ENCODE measurements at regions not wholly inside any gene's neighbourhood (a gene's known extent, or its start where the extent isn't known, plus 50 kb on each side); places are given as distances from the start of the nearest gene placed in this dataset.

DNA sequence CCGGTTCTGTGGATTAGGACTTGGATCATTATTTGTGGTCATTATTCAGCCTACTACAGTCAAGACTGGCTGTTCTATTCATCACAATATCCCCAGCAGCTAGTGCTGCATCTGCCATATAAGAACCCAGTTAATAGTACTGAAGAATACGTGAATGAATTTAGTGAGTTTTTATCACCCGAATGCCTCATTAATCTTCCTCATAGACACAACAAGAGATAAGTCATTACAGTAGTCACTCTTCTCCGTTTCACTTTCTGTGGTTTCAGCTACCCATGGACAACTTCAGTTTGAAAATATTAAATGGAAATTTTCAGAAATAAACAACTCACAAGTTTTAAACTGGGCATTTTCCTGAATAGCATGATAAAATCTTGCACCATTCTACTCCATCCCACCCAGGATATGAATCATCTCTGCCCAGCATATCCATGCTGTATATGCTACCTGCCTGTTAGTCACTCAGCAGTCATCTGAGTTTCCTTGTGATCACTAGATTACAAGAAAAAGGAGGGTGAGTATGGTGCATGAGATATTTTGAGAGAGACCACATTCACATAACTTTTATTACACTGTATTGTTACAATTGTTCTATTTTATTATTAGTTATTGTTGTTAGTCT is 363.7 kb upstream of the CHAC2 start:
- Histone ChIP-seq H4K20me1 (ENCODE audit: control insufficient read depth, insufficient read depth, low read depth, low read length) (no peaks in the 10 kb centered on the region), H3K36me3 (ENCODE audit: control insufficient read depth, low read length) (no peaks in the 10 kb centered on the region), H3K27me3 (ENCODE audit: control insufficient read depth, low read length) (no peaks in the 10 kb centered on the region), H3K4me2 (ENCODE audit: low read length) (no peak overlapping the region), H3K9me3 (ENCODE audit: control insufficient read depth, insufficient read depth, low read length) (no peaks in the 10 kb centered on the region), H3K4me3 (ENCODE audit: low read length) (no peak overlapping the region), H3K9me2 (replicated peaks; ENCODE audit: control insufficient read depth, low read length) (no peaks in the 10 kb centered on the region; the same call in 1 of the 2 replicates), H3F3A (ENCODE audit: control insufficient read depth, insufficient read depth) (no peaks in the 10 kb centered on the region), H3K79me2 (ENCODE audit: control insufficient read depth, low read length) (no peaks in the 10 kb centered on the region), H3K27ac (ENCODE audit: low read depth, low read length) (no peak overlapping the region), H3K4me1 (ENCODE audit: control insufficient read depth, low read length) (no peaks in the 10 kb centered on the region)
- TF ChIP-seq EZH2phosphoT487 (IDR thresholded peaks at IDR 0.05; ENCODE audit: borderline replicate concordance, low read length) (no peak), CTCF (IDR thresholded peaks at IDR 0.05; ENCODE audit: low read depth, low read length, poor library complexity, severe bottlenecking) (no peak)

DNA sequence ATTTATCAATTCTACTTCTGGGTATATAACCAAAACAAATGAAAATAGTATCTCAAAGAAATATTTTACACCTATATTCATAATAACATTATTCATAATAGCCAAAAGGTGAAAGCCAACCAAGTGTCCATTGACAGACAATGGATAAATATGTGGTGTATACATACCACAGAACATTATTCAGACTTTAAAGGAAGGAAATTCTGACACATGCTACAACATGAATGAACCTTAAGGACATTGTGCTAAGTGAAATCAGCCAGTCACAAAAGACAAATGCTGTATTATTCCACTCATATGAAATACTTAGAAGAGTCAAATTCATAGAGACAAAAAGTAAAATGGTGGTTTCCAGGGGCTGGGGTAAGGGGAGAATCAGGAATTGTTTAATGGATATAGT is 370.5 kb upstream of the CHAC2 start:
- Histone ChIP-seq H3K27ac (ENCODE audit: low read depth, low read length) (no peak overlapping the region), H3K79me2 (ENCODE audit: control insufficient read depth, low read length) (no peaks in the 10 kb centered on the region), H3K9me2 (replicated peaks; ENCODE audit: control insufficient read depth, low read length) (no peaks in the 10 kb centered on the region), H3K4me1 (ENCODE audit: control insufficient read depth, low read length) (no peaks in the 10 kb centered on the region), H3K27me3 (ENCODE audit: control insufficient read depth, low read length) (no peaks in the 10 kb centered on the region), H3K4me2 (ENCODE audit: low read length) (no peak overlapping the region), H4K20me1 (ENCODE audit: control insufficient read depth, insufficient read depth, low read depth, low read length) (no peaks in the 10 kb centered on the region), H3F3A (ENCODE audit: control insufficient read depth, insufficient read depth) (no peaks in the 10 kb centered on the region), H3K9me3 (ENCODE audit: control insufficient read depth, insufficient read depth, low read length) (no peaks in the 10 kb centered on the region), H3K4me3 (ENCODE audit: low read length) (no peak overlapping the region), H3K36me3 (ENCODE audit: control insufficient read depth, low read length) (no peaks in the 10 kb centered on the region)
- TF ChIP-seq EZH2phosphoT487 (IDR thresholded peaks at IDR 0.05; ENCODE audit: borderline replicate concordance, low read length) (no peak), CTCF (IDR thresholded peaks at IDR 0.05; ENCODE audit: low read depth, low read length, poor library complexity, severe bottlenecking) (no peak)

DNA sequence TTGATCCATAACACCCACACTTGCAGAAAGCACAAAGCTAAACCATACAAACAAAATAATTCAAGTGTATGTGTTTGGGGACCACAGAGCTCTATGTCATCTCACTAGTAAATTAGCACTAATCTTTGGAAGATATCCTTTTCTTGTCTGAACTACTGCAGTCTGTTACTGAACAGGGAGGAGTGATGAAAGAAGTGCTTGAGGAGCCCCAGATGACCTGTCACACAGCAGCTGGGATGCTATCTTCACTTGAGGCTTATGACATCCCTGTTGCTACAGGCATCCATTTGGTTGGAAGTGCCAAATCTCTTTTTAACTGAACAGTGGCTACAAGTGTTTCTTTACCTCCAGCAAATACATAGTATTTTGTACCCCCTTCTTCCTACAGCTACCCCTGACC is 386.3 kb upstream of the CHAC2 start:
- Histone ChIP-seq H3K36me3 (ENCODE audit: control insufficient read depth, low read length) (no peaks in the 10 kb centered on the region), H3K9me2 (replicated peaks; ENCODE audit: control insufficient read depth, low read length) (no peaks in the 10 kb centered on the region), H3K9me3 (ENCODE audit: control insufficient read depth, insufficient read depth, low read length) (peaks cover under 1% of the 10 kb centered on the region; the same call in 1 of the 2 replicates), H3F3A (ENCODE audit: control insufficient read depth, insufficient read depth) (no peaks in the 10 kb centered on the region), H3K4me1 (ENCODE audit: control insufficient read depth, low read length) (no peaks in the 10 kb centered on the region), H3K4me3 (ENCODE audit: low read length) (no peak overlapping the region), H3K27ac (ENCODE audit: low read depth, low read length) (no peak overlapping the region), H4K20me1 (ENCODE audit: control insufficient read depth, insufficient read depth, low read depth, low read length) (no peaks in the 10 kb centered on the region), H3K4me2 (ENCODE audit: low read length) (no peak overlapping the region), H3K27me3 (ENCODE audit: control insufficient read depth, low read length) (no peaks in the 10 kb centered on the region; the same call in 1 of the 2 replicates), H3K79me2 (ENCODE audit: control insufficient read depth, low read length) (no peaks in the 10 kb centered on the region)
- TF ChIP-seq CTCF (IDR thresholded peaks at IDR 0.05; ENCODE audit: low read depth, low read length, poor library complexity, severe bottlenecking), result no peak

Measured in DOHH2 (cell line).